GM19043 (cell line): ENCODE measurements at regions not wholly inside any gene's neighbourhood (a gene's known extent, or its start where the extent isn't known, plus 50 kb on each side); places are given as distances from the start of the nearest gene placed in this dataset.
"Not testable (repeated sequence)": the region's sequence is repeated elsewhere in the genome, so short reads cannot be mapped to it uniquely, and the experiment has no call there.

Source experiments
- ATAC-seq: cut with Tn5 transposase; IDR thresholded peaks from one replicate; pipeline ENCODE4 v1.9.1; 2021; ENCODE audit warnings: low read depth; ENCODE audit not compliant: unreplicated experiment

DNA sequence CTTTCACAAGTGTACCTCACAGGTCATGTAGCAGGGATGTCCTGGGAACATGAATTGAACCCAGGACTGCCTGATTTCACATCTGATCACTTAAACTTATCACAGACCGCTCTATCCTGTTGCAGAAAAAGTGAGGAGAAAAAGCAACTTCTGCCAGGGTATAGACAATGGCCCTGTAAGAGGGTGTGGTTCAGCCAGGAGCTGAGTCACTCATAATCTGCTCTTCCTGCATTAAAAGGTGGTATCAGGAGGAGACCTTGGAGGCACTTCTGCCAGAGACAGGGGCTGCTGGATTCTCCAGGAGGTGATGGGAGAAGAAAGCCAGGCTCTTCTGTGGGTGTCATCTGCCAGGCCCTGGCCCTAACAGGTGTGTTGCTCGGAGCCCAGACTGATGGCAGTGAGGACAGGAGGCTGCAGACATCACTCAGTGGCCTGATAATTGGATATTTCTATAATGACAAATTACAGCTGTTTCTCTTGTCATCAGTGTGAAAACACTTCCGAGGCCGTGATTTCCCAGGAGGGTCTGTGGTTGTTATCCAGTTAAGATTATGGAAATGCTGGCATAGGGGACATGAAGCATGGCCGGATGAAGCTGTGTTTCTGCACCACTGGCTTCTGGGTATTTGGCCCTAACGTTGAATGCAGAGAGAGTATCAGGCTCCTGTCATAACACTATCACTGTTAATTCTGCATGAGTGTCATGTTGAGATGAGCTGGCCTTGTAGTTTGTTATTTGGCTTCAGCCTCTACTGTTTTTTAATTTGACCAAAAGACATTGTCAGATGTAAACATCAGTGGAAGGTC is 125.1 kb upstream of the ZBED5 start:
- no peak for ATAC-seq

DNA sequence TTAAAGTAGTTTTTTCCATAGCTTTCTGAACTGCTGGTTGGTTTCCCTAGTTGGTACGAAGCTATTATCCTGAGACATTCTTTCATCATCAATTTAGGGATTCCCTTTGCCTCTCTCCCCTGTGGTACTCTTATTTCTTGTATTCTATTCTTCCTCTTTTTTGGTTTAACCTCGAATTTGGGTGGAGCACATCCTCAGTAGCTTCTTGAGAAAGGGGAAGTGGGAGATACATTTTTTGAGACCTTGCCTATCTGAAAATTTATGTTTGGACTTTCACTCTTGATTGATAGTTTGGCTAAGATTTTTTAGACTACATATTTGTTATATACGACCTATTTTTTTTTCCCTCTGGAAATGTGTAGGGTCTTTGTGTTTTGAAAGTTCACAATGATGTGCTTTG is 121.7 kb upstream of the ZBED5 start:
- no peak for ATAC-seq

DNA sequence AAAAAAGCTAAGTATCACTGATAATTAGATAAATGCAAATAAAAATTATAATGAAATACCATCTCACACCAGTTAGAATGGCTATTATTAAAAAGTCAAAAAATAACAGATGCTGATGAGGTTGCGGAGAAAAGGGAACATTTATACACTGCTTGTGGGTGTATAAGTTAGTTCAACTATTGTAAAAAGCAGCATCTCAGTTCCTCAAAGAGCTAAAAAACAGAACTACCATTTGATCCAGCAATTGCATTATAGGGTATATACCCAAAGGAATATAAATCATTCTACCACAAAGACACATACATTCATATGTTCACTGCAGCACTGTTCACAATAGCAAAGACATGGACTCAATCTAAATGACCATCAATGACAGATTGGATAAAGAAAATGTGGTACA is 120.3 kb upstream of the ZBED5 start:
- ATAC-seq = no peak

DNA sequence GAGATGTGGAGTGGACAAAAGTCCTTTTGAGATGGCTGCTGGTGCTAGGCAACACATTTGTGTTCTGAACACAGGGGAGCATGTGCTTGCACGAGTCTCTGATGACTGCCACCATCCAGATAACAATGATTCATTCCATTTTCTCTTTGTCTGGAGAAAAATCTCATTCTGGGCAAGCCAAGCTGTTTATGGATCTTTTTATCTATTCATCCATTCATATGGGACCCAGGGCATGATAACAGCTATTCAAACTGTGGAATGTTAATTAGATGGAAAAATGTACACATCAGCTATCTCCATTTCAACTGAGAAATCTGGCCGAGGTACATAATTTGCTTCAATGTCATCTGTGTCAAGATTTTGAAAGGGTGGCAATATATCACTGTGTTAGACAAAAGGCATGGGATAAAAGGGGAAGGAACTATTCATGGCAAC is 117.5 kb upstream of the ZBED5 start:
- ATAC-seq = no peak

DNA sequence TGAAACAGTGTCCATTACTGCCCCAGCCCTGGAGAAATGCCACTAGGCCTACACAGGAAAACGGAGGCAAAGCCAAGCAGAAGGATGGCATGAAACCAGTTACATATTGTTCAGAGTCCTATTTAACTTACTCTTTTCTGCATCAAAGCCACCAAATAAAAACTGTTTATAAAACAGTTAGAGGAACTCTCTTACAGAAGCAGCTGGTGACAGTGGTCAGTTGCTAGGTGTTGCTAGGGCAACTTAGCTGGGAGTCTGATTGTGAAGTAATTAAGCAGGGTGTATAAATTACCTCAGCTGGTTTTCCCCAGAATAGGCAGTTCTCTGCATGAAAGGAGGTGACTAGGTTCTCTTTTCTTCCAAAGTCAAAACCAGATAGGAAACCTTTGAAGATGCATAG is 115.6 kb upstream of the ZBED5 start:
- ATAC-seq = no peak

DNA sequence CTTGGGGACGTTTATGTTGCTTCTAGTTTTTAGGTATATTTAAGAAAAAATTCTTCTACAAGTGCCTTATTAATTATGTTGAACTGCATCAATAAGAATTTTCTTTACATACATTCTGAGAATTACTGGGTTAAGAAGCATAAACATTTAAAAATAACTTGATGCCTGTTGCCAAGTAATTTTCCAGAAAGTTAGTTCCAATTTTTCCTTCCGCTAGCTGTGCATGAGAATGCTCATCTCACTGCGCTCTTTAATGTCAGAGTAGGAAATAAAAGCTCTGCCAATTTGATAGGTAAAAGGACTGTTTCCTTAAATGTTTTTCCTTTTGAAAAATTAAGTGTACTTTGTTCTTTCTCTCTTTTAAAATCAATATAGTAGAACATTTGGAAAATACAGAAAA is 113.1 kb upstream of the ZBED5 start:
- ATAC-seq = no peak

DNA sequence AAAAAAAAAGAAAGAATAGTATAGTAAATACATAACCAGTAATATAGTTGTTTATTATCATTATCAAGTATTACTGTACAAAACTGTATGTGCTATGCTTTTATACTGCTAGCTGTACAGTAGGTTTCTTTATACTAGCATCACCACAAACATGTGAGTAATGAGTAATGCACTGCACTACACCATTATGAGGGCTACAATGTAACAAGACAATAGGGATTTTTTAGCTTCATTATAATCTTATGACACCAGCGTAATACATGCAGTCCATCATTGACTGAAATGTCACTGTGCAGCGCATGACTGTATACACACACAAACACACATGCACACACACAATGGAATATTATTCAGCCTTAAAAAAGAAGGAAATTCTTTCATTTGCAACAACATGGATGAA is 111.5 kb upstream of the ZBED5 start:
- no peak for ATAC-seq

DNA sequence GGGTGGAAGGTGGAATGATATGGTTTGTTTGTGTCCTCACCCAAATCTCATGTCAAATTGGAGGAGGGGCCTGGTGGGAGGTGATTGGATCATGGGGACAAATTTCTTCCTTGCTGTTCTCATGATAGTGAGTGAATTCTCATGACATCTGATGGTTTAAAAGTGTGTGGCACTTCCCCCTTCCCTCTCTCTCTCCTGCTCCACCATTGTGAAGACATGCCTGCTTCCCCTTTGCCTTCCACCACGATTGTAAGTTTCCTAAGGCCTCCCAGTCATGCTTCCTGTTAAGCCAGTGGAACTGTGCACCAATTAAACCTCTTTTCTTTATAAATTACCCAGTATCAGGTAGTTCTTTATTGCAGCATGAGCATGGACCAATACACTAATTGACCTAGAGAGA is 99.0 kb upstream of the ZBED5 start:
- ATAC-seq = not testable (repeated sequence)

DNA sequence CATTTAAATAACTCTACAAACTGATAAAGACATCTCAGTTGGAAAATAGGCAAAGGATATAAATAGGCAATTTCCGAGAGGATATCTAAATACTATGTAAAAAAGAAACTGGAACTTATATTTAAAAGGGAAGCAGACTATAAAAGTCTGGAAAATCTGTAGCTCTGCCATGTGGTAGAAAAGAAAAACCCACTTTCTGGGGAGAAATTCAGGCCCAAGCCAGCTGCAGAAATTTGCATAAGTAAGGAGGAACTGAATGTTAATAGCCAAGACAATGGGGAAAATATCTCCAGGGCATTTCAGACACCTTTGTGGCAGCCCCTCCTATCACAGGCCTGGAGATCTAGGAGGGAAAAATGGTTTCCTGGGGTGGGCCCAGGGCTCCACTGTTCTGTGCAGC is 97.8 kb upstream of the ZBED5 start:
- ATAC-seq = no peak

DNA sequence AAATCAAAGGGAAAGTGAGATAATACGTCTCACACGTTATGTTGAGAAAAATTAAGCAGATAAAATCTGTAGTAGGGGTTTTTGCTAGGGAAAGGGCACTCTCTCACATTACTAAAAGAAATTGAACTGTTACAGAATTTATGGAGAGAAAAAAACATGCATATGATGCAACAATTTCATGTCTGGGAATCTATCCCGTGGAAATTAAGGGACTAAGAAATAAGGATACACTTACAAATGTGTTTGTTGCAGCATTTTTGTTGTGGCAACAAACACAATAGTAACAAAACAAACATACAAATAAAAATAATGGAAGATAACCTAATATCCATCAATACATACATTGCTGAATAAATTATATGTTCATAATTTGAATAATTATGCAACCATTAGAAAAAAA is 96.3 kb upstream of the ZBED5 start:
- ATAC-seq = no peak

DNA sequence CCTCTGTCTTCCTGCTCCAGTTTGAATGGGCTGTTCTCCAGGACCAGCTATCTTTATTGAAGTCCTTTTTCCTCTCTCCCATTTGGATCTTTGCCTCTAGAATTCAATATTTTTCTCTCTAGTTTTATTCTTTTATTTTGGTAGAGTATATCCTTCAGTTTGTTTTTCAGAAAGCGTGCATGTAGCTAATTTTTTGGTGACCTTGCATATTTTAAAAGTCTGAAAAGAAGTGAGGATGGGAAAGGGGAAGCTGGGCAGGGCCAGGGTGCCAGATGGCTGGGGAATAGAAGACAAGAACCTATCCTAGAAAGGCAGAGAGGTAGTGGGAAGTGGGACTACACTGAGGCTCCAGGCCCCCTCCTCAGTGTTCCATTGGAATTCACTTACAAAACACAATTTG is 95.0 kb upstream of the ZBED5 start:
- ATAC-seq = no peak

DNA sequence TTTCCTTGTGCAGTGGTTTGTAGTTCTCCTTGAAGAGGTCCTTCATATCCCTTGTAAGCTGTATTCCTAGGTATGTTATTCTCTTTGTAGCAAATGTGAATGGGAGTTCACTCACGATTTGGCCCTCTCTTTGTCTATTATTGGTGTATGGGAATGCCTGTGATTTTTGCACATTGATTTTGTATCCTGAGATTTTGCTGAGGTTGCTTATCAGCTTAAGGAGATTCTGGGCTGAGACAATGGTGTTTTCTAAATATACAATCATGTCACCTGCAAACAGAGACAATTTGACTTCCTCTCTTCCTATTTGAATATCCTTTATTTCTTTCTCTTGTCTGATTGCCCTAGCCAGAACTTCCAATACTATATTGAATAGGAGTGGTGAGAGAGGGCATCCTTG is 90.1 kb upstream of the ZBED5 start:
- not testable (repeated sequence) for ATAC-seq

DNA sequence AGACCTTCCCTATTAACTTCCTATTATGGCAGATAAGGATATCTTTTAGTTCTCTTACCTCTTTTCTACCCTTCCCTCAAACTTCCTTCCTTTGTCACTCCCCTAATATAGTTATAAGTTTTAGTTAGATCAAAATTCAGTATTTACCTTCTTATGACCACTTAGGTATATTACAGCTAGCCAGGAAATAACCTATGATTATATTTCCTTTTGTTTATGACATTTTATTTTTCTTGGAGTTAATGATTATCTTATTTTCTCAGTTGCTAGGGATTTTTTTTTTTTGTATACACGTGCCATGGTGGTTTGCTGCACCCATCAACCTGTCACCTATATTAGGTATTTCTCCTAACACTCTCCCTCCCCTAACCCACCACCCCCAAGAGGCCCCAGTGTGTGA is 88.2 kb upstream of the ZBED5 start:
- no peak for ATAC-seq

DNA sequence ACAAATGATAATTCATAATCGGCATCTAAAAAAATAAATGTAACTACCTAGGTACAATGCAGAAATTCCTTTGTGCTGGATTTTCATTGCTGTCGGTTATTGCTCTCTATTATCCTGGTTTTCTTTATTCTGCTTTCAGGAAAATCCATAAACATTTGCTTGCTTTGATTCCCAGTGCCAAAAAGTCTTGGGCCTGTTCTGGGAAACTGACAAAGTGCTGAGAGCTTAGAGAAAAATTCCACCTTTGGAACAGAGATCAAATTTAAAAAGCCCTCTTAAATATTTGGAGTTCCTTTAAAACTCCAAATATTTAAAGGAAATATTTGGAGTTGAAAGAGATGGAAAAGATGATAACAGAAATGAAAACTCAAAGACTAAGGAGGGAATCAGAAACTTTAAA is 87.3 kb upstream of the ZBED5 start:
- no peak for ATAC-seq

DNA sequence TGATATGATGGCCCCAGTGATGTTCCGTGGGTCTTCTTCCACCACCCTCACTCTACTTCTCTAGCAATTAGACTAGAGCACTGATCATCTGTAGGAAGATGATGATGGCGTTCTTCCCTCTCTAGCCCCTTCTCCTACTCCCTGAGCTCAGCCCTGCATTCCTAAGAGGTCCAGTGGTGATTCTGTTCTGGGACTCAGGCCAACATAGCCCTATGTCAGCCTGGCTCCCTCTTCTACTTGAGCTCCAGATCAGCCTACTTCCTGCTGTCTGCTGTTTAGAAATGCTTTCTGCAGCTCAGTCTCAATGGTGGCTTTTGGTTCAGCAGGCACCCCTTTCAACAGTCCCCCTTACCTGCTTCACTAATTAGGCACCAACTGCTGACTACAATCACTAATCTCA is 86.1 kb upstream of the ZBED5 start:
- no peak for ATAC-seq

DNA sequence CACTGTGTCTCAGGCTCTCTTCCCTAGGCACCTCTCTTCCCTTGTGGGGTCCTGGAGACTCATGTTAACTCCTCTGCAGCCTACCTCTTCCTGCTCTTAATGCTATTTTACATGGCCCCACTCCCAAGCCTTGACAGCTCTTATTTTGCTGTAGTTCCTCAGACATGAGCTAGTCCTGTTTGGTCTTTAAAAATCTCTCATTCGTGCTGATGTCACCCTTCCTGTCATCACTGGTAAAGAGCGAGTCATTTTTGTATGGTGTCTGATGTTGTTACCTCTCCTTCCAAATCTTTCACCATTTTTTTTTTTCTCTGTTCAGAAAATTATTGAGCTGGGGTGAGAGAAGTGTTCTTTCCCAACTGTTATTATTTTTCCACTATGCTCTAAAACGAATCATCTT is 84.8 kb upstream of the ZBED5 start:
- ATAC-seq = no peak

DNA sequence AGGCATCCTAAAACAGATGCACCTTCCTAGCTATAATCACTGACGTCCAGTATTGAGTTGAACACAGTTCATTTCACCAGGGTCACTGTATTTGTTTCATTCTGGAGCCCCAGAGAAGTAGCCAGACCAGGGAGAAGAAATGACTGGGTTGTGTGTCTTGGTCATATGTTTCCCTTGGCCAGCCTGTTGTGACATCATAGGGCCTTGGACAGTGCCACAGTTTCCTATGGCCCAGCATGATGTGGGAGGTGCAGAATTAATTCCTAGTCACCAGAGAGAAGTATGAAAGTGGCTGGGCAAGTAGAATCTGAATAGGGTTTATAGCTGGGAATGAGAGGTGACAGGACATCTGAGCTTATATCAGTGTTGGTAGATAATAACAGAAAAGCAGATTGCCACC is 84.0 kb upstream of the ZBED5 start:
- ATAC-seq = no peak

DNA sequence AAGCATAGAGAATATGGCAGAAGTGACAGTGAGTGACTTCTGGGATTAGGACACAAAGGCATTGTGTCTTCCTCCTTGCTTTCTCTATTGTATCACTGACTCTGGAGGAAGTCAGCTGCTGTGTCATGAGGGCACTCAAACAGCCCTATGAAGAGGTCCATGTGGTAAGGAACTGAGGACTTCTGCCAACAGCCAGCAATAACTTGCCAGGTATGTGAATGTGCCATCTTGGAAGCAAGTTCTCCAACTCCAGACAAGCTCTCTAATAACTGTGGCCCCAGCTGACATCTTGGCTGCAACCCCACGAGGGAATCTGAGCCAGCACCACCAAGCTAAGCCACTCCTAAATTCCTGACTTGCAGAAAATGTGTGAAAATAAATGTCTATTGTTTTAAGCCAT is 83.6 kb upstream of the ZBED5 start:
- no peak for ATAC-seq

DNA sequence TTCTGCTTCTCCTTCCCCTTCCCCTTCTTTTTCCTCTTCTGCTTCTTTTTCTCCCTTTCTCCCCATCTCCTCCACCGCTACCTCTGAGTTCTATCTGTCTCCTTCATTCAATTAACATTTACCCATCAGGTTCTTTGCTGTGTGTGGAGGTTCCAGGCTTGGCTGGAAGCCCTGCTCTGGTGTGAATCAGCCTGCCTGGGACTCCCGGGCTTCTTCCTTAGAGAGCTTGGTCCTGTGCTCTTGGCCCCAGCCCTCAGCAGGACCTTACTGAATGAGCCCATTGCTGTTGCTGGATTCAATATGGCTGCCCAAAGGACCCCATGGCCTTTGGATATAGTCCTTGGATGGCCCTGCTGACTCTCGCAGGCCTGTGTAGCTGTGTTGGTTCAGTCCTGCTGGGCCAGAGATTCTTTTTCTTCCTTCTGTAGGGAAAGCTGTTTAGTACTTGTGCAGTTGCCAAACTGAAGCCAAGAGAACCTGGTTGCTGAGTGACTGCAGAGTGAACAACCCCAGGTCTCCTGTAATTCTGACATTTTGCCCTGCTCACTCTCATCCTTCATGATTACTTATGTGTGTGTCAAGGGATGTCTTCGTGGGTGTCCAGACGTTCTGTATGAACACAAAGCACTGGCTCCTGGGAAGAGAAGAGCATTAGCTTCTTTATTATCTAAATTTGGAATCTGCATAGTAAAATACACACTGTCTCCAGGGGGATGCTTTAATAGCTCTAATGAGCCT is 81.0 kb upstream of the ZBED5 start:
- no peak for ATAC-seq

DNA sequence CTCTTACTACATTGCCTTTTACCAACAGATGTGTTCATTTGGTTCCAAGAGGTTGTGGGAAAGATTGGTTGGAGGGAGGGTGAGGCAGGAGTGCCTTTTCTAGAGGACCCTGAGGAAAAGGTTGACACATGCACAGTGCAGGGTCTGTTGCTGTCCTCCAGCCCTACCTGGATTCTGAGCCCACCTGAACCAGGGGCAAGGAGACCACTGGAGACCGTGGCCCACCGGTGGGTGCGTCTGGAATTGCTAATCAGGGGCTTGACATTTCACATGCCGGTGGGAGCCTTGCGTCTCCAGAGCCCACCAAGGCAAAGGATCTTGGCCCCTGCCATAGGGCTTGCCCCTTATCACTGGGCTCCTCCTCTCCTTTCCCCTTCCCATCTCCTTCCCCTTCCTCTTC is 80.4 kb upstream of the ZBED5 start:
- no peak for ATAC-seq

DNA sequence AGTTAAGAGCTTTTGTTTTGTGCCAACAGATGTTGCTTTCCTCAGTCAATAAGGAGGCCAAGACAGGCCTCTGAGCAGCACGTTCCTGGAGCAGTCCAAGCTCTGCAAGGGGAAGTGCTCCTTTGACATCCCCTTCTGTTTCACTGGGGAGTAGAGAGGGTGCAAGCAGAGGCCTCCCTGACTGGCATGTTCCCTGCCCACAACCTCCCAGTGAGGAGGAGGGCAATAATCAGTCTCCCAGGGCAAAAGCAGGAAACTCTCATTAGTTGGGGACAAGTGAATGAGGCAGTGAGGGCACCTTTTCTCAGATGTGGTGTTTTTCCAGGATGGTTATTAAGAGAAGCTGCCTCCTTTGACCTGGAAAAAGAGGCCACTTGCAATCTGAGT is 79.5 kb upstream of the ZBED5 start:
- ATAC-seq = no peak
